ENCODE measurements at regions not wholly inside any gene's neighbourhood (a gene's known extent, or its start where the extent isn't known, plus 50 kb on each side); places are given as distances from the start of the nearest gene placed in this dataset.

DNA sequence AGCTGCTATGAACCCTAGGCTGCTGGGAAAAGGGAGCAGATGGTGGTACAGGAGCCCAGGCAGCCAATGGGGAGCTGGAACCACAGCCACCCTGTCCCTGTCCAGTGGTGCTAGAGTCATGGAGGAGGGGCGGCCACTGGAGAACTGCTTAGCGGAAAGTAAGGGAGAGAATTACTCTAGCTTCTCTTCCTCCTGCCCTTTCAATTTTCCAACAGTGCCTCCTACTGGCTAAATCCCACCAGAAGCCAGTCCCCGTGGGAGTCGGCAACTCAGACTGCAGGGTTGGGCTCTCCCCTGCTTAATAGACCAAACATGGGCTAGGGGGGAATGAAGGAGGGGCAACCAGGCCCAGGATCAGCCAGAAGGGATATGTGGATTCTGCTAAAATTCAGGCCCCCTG, 154.5 kb downstream of the ACTL8 start:
- Histone ChIP-seq H3K4me3 (ENCODE audit: low read length) (no peak overlapping the region), H3K27me3 (ENCODE audit: control insufficient read depth, insufficient read depth, low read length, poor library complexity, severe bottlenecking) (peaks cover 27% of the 10 kb centered on the region), H3K9ac (ENCODE audit: extremely low read depth, low read length, poor library complexity, severe bottlenecking) (no peak overlapping the region), H3K9me3 (ENCODE audit: control insufficient read depth, low read length) (no peaks in the 10 kb centered on the region), H3K36me3 (ENCODE audit: control insufficient read depth, insufficient read depth, low read length) (no peaks in the 10 kb centered on the region), H3K27ac (ENCODE audit: low read depth, low read length) (no peak overlapping the region), H3K4me1 (ENCODE audit: control insufficient read depth, insufficient read depth, low read length) (peaks cover 4% of the 10 kb centered on the region)
- Mint-ChIP-seq H3K27me3 (ENCODE audit: insufficient read depth) (peaks cover 33% of the 10 kb centered on the region), H3K36me3 (ENCODE audit: low read depth) (no peaks in the 10 kb centered on the region), H3K4me3 (no peak overlapping the region), H3K4me1 (peaks cover 12% of the 10 kb centered on the region), H3K9me3 (no peaks in the 10 kb centered on the region), H3K27ac (no peak overlapping the region)
- WGBS, 2 experiments (ENCODE audit: insufficient coverage in 1 of 2, insufficient read length in 1 of 2), result 37% methylated on average over 4 of the region's 4 CpGs; no CpG with 5 or more reads in 1 of the 2 experiments
- TF ChIP-seq, protein P1, sequence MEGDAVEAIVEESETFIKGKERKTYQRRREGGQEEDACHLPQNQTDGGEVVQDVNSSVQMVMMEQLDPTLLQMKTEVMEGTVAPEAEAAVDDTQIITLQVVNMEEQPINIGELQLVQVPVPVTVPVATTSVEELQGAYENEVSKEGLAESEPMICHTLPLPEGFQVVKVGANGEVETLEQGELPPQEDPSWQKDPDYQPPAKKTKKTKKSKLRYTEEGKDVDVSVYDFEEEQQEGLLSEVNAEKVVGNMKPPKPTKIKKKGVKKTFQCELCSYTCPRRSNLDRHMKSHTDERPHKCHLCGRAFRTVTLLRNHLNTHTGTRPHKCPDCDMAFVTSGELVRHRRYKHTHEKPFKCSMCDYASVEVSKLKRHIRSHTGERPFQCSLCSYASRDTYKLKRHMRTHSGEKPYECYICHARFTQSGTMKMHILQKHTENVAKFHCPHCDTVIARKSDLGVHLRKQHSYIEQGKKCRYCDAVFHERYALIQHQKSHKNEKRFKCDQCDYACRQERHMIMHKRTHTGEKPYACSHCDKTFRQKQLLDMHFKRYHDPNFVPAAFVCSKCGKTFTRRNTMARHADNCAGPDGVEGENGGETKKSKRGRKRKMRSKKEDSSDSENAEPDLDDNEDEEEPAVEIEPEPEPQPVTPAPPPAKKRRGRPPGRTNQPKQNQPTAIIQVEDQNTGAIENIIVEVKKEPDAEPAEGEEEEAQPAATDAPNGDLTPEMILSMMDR (conservative IDR thresholded peaks at IDR 0.05), result peak; percentile 83
- peak; percentile 90 for DNase-seq

DNA sequence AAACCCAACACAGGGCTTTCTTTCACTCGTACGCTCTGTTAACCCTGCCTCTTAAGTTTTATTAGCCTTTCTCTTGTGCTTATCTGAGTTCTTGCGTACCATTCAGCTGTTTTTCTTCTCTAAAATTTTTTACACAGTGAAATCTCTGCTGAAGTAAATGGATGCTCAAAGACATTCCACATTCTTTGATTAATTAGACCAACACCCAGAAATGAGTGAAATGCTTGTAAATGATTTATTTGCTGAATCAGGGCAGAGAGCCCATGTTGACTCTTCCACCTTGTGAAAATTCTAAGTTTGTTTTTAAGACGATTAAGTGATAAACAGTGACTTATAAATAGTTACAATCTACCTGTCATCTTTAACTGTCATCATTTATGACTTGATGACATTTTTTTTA, 156.7 kb downstream of the ACTL8 start:
- Histone ChIP-seq H3K9ac (ENCODE audit: extremely low read depth, low read length, poor library complexity, severe bottlenecking) (no peak overlapping the region), H3K9me3 (ENCODE audit: control insufficient read depth, low read length) (no peaks in the 10 kb centered on the region), H3K27ac (ENCODE audit: low read depth, low read length) (no peak overlapping the region), H3K4me1 (ENCODE audit: control insufficient read depth, insufficient read depth, low read length) (peaks cover 20% of the 10 kb centered on the region), H3K27me3 (ENCODE audit: control insufficient read depth, insufficient read depth, low read length, poor library complexity, severe bottlenecking) (peaks cover 24% of the 10 kb centered on the region), H3K36me3 (ENCODE audit: control insufficient read depth, insufficient read depth, low read length) (no peaks in the 10 kb centered on the region), H3K4me3 (ENCODE audit: low read length) (no peak overlapping the region)
- H3K27me3 Mint-ChIP-seq (ENCODE audit: insufficient read depth), result peaks cover 21% of the 10 kb centered on the region
- TF ChIP-seq, protein P1 (conservative IDR thresholded peaks at IDR 0.05), result no peak
- no peak overlapping the region for H3K4me3 Mint-ChIP-seq
- H3K4me1 Mint-ChIP-seq, result peaks cover 30% of the 10 kb centered on the region
- DNase-seq, result no peak
- H3K36me3 Mint-ChIP-seq (ENCODE audit: low read depth), result no peaks in the 10 kb centered on the region
- 90 to 100% methylated on average over 2 to 3 of the region's 4 CpGs for WGBS, 2 experiments (ENCODE audit: insufficient coverage in 1 of 2, insufficient read length in 1 of 2)
- H3K27ac Mint-ChIP-seq, result no peak overlapping the region
- no peaks in the 10 kb centered on the region for H3K9me3 Mint-ChIP-seq

DNA sequence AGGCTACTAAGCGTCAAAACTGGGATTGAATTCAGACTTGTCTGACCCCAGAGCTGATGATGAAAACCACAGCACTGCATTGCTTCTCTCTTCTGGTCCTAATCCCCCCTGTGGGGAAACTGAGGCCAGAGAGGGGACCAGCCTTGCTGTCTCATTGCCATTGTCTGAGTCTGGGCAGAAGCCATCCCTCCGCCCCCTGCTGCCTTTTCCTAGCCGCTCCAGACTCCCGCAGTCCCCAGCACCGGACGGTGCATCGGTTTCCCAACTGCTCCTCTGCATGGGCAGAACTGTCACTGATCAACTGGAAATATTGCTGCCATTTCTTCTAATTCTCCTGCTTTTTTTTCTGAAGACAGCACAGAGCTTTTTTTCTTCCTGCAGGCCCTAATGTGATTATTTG, 157.4 kb downstream of the ACTL8 start:
- DNase-seq, result peak; percentile 21
- peaks cover 17% of the 10 kb centered on the region for H3K27me3 Mint-ChIP-seq (ENCODE audit: insufficient read depth)
- no peak overlapping the region for H3K4me3 Mint-ChIP-seq
- Histone ChIP-seq H3K4me3 (ENCODE audit: low read length) (no peak overlapping the region), H3K9ac (ENCODE audit: extremely low read depth, low read length, poor library complexity, severe bottlenecking) (no peak overlapping the region), H3K27ac (ENCODE audit: low read depth, low read length) (no peak overlapping the region), H3K9me3 (ENCODE audit: control insufficient read depth, low read length) (no peaks in the 10 kb centered on the region), H3K27me3 (ENCODE audit: control insufficient read depth, insufficient read depth, low read length, poor library complexity, severe bottlenecking) (peaks cover 17% of the 10 kb centered on the region), H3K4me1 (ENCODE audit: control insufficient read depth, insufficient read depth, low read length) (peaks cover 20% of the 10 kb centered on the region), H3K36me3 (ENCODE audit: control insufficient read depth, insufficient read depth, low read length) (no peaks in the 10 kb centered on the region)
- no peak overlapping the region for H3K27ac Mint-ChIP-seq
- no peaks in the 10 kb centered on the region for H3K36me3 Mint-ChIP-seq (ENCODE audit: low read depth)
- H3K9me3 Mint-ChIP-seq, result no peaks in the 10 kb centered on the region
- TF ChIP-seq, protein P1 (conservative IDR thresholded peaks at IDR 0.05), result no peak
- 74 to 76% methylated on average over 7 of the region's 7 CpGs for WGBS, 2 experiments (ENCODE audit: insufficient coverage in 1 of 2, insufficient read length in 1 of 2)
- peaks cover 30% of the 10 kb centered on the region for H3K4me1 Mint-ChIP-seq

Measured in endodermal cell (in vitro differentiated cells).